Fibroblast of skin of left biceps (primary cell): ENCODE measurements at regions not wholly inside any gene's neighbourhood (a gene's known extent, or its start where the extent isn't known, plus 50 kb on each side); places are given as distances from the start of the nearest gene placed in this dataset.
"Not testable (repeated sequence)": the region's sequence is repeated elsewhere in the genome, so short reads cannot be mapped to it uniquely, and the experiment has no call there.

Experiments
- DNase-seq, 2 experiments: peaks; one replicate each; pipeline ENCODE4 v3.0.0-alpha.2; 2013; ENCODE audit warnings: low read depth in 2 of 2

- DNase-seq: no peak
Observed at GRCh38 chr1:182331387-182331786, 60.2 kb downstream of the GLUL start.

- DNase-seq: no peak
Observed at GRCh38 chr1:182330303-182330702, 61.3 kb downstream of the GLUL start.

GRCh38 chr1:182329471-182329870, 62.1 kb downstream of the GLUL start:
- no peak for DNase-seq

- DNase-seq: no peak
Observed at GRCh38 chr1:182328591-182328990, 63.0 kb downstream of the GLUL start.

GRCh38 chr1:182325339-182325738, 66.3 kb downstream of the GLUL start:
- DNase-seq: no peak

- not testable (repeated sequence) for DNase-seq
Observed at GRCh38 chr1:182321532-182321931, 70.1 kb downstream of the GLUL start.

- DNase-seq: no peak
Observed at GRCh38 chr1:182317611-182318161, 73.9 kb downstream of the GLUL start.

GRCh38 chr1:182316454-182316853, 75.1 kb downstream of the GLUL start:
- DNase-seq: not testable (repeated sequence)

GRCh38 chr1:182315167-182315556, 76.4 kb downstream of the GLUL start:
- no peak for DNase-seq

GRCh38 chr1:182309631-182310351, 81.8 kb downstream of the GLUL start:
- DNase-seq: no peak

GRCh38 chr1:182308826-182309225, 82.8 kb downstream of the GLUL start:
- DNase-seq: no peak

- DNase-seq: not testable (repeated sequence)
Observed at GRCh38 chr1:182307486-182307885, 84.1 kb downstream of the GLUL start.

- DNase-seq: no peak
Observed at GRCh38 chr1:182305861-182306260, 85.7 kb downstream of the GLUL start.

- no peak for DNase-seq
Observed at GRCh38 chr1:182304627-182305026, 87.0 kb downstream of the GLUL start.

GRCh38 chr1:182304218-182304617, 87.4 kb downstream of the GLUL start:
- no peak for DNase-seq

GRCh38 chr1:182303778-182304177, 87.8 kb downstream of the GLUL start:
- no peak for DNase-seq

GRCh38 chr1:182301467-182302198, 90.0 kb downstream of the GLUL start:
- peak in 1 of 2 experiments; percentile 10 for DNase-seq

- no peak for DNase-seq
Observed at GRCh38 chr1:182301026-182301436, 90.6 kb downstream of the GLUL start.

- no peak for DNase-seq
Observed at GRCh38 chr1:182299728-182300616, 91.6 kb downstream of the GLUL start.

GRCh38 chr1:182299054-182299727, 92.4 kb downstream of the GLUL start:
- DNase-seq: not testable (repeated sequence)

GRCh38 chr1:182297335-182297734, 94.3 kb downstream of the GLUL start:
- DNase-seq: no peak
